Right renal cortex interstitium (tissue), 3 donors: ENCODE measurements at regions not wholly inside any gene's neighbourhood (a gene's known extent, or its start where the extent isn't known, plus 50 kb on each side); places are given as distances from the start of the nearest gene placed in this dataset.

Experiments used
- DNase-seq, 3 donors: peaks; one replicate each; pipeline ENCODE4 v3.0.0-alpha.2; 2013; ENCODE audit warnings: low read depth in 3 of 3, low spot score in 2 of 3

GRCh38 chr7:1286946-1287645 lies 54.4 kb downstream of the UNCX start:
- DNase-seq = no peak

GRCh38 chr7:1287752-1288201 lies 55.1 kb downstream of the UNCX start:
- no peak for DNase-seq

- DNase-seq = no peak
These were observed 55.8 kb downstream of the UNCX start for GRCh38 chr7:1288390-1288995.

GRCh38 chr7:1288996-1289551 lies 56.4 kb downstream of the UNCX start:
- DNase-seq = no peak

GRCh38 chr7:1289666-1290025 lies 57.0 kb downstream of the UNCX start:
- no peak for DNase-seq

- DNase-seq = no peak
These were observed 57.5 kb downstream of the UNCX start for GRCh38 chr7:1290026-1290678.

- no peak for DNase-seq
These were observed 58.1 kb downstream of the UNCX start for GRCh38 chr7:1290679-1291356.

GRCh38 chr7:1291357-1291689 lies 58.7 kb downstream of the UNCX start:
- no peak for DNase-seq

GRCh38 chr7:1291845-1292765 lies 59.4 kb downstream of the UNCX start:
- no peak for DNase-seq

- no peak for DNase-seq
These were observed 60.5 kb downstream of the UNCX start for GRCh38 chr7:1292972-1293830.

- DNase-seq = no peak
These were observed 61.3 kb downstream of the UNCX start for GRCh38 chr7:1293950-1294411.

- DNase-seq = no peak
These were observed 63.2 kb downstream of the UNCX start for GRCh38 chr7:1295776-1296355.

GRCh38 chr7:1296356-1296981 lies 63.8 kb downstream of the UNCX start:
- DNase-seq = peak in 1 of 3 donors; percentile 52

- no peak for DNase-seq
These were observed 64.6 kb downstream of the UNCX start for GRCh38 chr7:1297017-1297960.

- no peak for DNase-seq
These were observed 65.6 kb downstream of the UNCX start for GRCh38 chr7:1298051-1298930.
